Left colon (tissue), 2 donors: ENCODE measurements at regions not wholly inside any gene's neighbourhood (a gene's known extent, or its start where the extent isn't known, plus 50 kb on each side); places are given as distances from the start of the nearest gene placed in this dataset.
"Not testable (repeated sequence)": the region's sequence is repeated elsewhere in the genome, so short reads cannot be mapped to it uniquely, and the experiment has no call there.

ENCODE experiments used
- ATAC-seq: fragments of 200-7000 bp; cut with Tn5 transposase; one replicate; pipeline ENCODE4 v1.9.1; 2020; ENCODE audit warnings: mild to moderate bottlenecking, moderate library complexity
- DNase-seq, 2 donors: peaks; one replicate each; pipeline ENCODE4 v3.0.0-alpha.2; 2020
- intact Hi-C, 2 donors: fragments of 100-400 bp; cut with DNase I in 1 of 2; cut with micrococcal nuclease in 1 of 2; formaldehyde crosslinking; loops; one replicate each; pipeline versions ENCODE4 v1.11.2 to v1.14.0; 2022; cut with DNase I, micrococcal nuclease
- donor health status: DM: no; HTN: no; CAD: no.
- donor health status: DM: yes; HTN: yes; CAD: no.

- intact Hi-C loops, result no loop called here
- ATAC-seq (no peak), DNase-seq (no peak)
These were observed 581.1 kb downstream of the KCNT2 start for GRCh38 chr1:196027127-196027526.

GRCh38 chr1:196021174-196021573 is 587.1 kb downstream of the KCNT2 start:
- ATAC-seq, DNase-seq, intact Hi-C loops: not testable (repeated sequence)

- DNase-seq (no peak), ATAC-seq (no peak)
- intact Hi-C loops, result no loop called here
These were observed 598.9 kb downstream of the KCNT2 start for GRCh38 chr1:196009362-196009761.

GRCh38 chr1:196007763-196008162 is 600.5 kb downstream of the KCNT2 start:
- DNase-seq (no peak), ATAC-seq (no peak)
- intact Hi-C loops, result no loop called here

- ATAC-seq (no peak), DNase-seq (no peak)
- intact Hi-C loops, result no loop called here
These were observed 602.8 kb downstream of the KCNT2 start for GRCh38 chr1:196005426-196005825.

GRCh38 chr1:196004388-196004787 is 603.9 kb downstream of the KCNT2 start:
- ATAC-seq, intact Hi-C loops, DNase-seq: not testable (repeated sequence)

- DNase-seq, result no peak
- no peak for ATAC-seq
- intact Hi-C loops, result no loop called here
These were observed 605.3 kb downstream of the KCNT2 start for GRCh38 chr1:196002906-196003305.

GRCh38 chr1:196002296-196002695 is 605.9 kb downstream of the KCNT2 start:
- intact Hi-C loops, DNase-seq, ATAC-seq: not testable (repeated sequence)

GRCh38 chr1:196001188-196001587 is 607.1 kb downstream of the KCNT2 start:
- ATAC-seq (no peak), DNase-seq (no peak)
- intact Hi-C loops, result no loop called here

GRCh38 chr1:195999022-195999421 is 609.2 kb downstream of the KCNT2 start:
- intact Hi-C loops, result no loop called here

GRCh38 chr1:195981448-195982139 is 626.6 kb downstream of the KCNT2 start:
- ATAC-seq, result no peak
- DNase-seq, result no peak
- intact Hi-C loops, result no loop called here

More at GRCh38 chr1:195999022-195999421, 609.2 kb downstream of the KCNT2 start:
- DNase-seq (no peak), ATAC-seq (no peak)

GRCh38 chr1:195979646-195980045 is 628.6 kb downstream of the KCNT2 start:
- ATAC-seq, result no peak
- no peak for DNase-seq

GRCh38 chr1:195973311-195973904 is 634.8 kb downstream of the KCNT2 start:
- DNase-seq (no peak), ATAC-seq (no peak)
- intact Hi-C loops, result no loop called here

More at GRCh38 chr1:195979646-195980045, 628.6 kb downstream of the KCNT2 start:
- intact Hi-C loops, result no loop called here

- intact Hi-C loops, result no loop called here
- DNase-seq (no peak), ATAC-seq (no peak)
These were observed 636.7 kb downstream of the KCNT2 start for GRCh38 chr1:195971589-195971988.

GRCh38 chr1:195970209-195970608 is 638.0 kb downstream of the KCNT2 start:
- intact Hi-C loops, result no loop called here
- DNase-seq, result no peak
- no peak for ATAC-seq

GRCh38 chr1:195965475-195965874 is 642.8 kb downstream of the KCNT2 start:
- ATAC-seq (no peak), DNase-seq (no peak)
- intact Hi-C loops, result no loop called here

GRCh38 chr1:195965036-195965435 is 643.2 kb downstream of the KCNT2 start:
- intact Hi-C loops, result no loop called here
- ATAC-seq, result no peak
- DNase-seq, result no peak

- intact Hi-C loops, result no loop called here
- ATAC-seq, result no peak
- no peak for DNase-seq
These were observed 643.7 kb downstream of the KCNT2 start for GRCh38 chr1:195964516-195964915.

GRCh38 chr1:195962051-195962450 is 646.2 kb downstream of the KCNT2 start:
- ATAC-seq (no peak), DNase-seq (no peak)
- intact Hi-C loops, result no loop called here

GRCh38 chr1:195960580-195960979 is 647.7 kb downstream of the KCNT2 start:
- DNase-seq, result no peak
- intact Hi-C loops, result no loop called here
- ATAC-seq, result no peak

GRCh38 chr1:195958131-195958530 is 650.1 kb downstream of the KCNT2 start:
- intact Hi-C loops, result no loop called here
- DNase-seq, result no peak

More at GRCh38 chr1:195958131-195958530, 650.1 kb downstream of the KCNT2 start:
- ATAC-seq, result no peak
